Myocyte (in vitro differentiated cells): ENCODE measurements at regions not wholly inside any gene's neighbourhood (a gene's known extent, or its start where the extent isn't known, plus 50 kb on each side); places are given as distances from the start of the nearest gene placed in this dataset.
"Not testable (repeated sequence)": the region's sequence is repeated elsewhere in the genome, so short reads cannot be mapped to it uniquely, and the experiment has no call there.

Experiments
- DNase-seq: peaks from one replicate; pipeline ENCODE4 v3.0.0-alpha.2; 2012; ENCODE audit warnings: low read depth

GRCh38 chr5:85533341-85534047 is 1084.2 kb upstream of the COX7C start:
- no peak for DNase-seq

- no peak for DNase-seq
Measured at GRCh38 chr5:85538362-85538761, 1079.4 kb upstream of the COX7C start.

DNA sequence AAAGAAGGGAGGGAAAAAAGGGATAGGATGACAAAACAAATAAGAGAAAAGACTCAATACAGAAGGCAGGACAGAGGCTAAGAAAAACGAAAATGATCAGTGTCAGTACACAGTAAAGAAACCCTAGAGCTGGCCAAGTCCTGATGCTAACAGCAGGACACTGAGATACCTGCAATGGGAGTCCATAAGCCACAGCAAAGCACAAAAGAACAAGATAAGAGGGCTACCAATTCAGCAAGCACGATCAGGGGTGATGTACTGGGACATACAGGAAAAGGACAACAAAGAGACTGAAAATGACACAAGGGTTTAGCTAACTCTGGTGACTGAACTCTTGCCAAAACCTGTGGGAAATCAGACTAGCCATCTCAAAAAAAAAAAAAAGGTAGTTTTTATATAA is 1072.6 kb upstream of the COX7C start:
- no peak for DNase-seq

DNA sequence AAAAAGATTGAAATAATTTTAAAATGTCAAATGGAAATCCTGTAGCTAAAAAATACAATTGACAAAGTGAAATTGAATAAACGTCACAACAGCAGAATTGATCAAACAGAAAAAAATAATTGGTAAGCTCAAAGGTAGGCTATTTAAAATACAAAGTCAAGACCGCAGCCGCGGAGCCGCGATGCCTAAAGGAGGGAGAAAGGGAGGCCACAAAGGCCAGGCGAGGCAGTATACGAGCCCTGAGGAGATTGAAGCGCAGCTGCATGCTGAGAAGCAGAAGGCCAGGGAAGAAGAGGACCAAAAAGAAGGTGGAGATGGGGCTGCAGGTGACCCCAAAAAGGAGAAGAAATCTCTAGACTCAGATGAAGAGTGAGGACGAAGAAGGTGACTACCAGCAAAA is 1068.5 kb upstream of the COX7C start:
- DNase-seq, result no peak

DNA sequence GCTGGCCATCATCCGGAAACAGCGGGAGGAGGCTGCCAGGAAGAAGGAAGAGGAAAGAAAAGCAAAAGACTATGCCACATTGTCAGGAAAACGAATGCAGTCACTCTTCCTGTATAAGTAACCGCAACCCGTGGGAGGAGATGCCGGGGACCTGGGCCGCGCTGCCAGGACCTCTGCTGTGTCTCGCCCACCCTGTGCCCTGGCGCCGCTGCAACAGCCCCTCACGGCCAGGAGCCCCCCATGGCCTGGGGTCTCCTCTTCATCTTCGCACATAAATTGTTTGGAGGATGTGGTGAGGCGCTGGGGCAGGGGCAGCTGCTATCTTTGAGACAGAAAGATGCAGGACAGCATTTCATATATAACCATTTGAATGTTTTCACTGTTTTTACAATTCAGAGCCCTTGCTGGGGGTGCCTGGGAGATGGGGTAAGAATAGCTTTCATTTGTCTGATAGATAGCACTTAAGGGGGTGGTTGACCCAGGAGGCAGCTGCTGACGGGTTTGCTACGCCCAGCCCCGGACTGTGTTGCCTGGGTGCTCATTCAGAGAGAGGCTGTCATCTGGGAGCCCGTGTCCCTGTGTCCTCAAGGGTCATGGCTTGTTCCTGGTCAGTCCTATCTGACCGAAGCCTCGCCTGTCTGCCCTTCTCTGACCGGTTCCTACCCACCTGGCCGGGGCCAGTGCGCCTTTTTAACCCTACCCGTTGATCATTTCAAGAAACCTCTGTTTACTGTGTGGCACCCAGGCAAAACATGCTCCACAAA is 1067.7 kb upstream of the COX7C start:
- DNase-seq, result no peak

GRCh38 chr5:85556464-85556863 is 1061.3 kb upstream of the COX7C start:
- DNase-seq, result no peak

DNA sequence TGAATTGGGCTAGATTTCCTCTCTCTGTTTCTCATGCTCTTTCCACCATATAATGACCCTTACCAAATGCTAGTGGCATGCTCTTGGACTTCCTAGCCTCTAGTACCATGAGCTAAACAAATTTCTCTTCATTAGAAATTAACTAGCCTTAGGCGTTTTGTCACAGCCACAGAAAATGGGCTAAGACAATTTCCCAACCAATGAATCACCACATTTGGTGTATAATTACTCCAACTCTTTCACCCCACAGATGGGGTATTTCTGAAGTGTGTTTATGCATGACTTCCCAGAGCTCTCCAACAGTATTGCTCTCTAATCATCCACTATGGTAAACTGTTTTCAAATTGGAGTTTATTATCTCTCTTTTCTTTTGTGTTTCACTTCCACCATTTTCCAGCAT is 1041.1 kb upstream of the COX7C start:
- no peak for DNase-seq

- not testable (repeated sequence) for DNase-seq
Measured at GRCh38 chr5:85587806-85588205, 1029.9 kb upstream of the COX7C start.

DNA sequence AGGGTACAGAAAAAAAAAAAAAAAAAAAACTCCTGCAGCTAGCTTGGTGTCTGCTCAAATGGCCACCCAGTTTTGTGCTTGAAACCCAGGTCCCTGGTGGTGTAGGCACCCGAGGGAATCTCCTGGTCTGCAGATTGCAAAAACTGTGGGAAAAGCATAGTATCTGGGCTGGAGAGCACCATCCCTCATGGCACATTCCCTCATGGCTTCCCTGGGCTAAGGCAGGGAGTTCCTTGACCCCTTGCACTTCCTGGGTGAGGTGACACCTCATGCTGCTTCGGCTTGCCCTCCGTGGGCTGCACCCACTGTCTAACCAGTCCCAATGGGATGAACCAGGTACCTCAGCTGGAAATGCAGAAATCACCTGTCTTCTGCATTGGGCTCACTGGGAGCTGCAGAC is 1029.5 kb upstream of the COX7C start:
- not testable (repeated sequence) for DNase-seq

DNA sequence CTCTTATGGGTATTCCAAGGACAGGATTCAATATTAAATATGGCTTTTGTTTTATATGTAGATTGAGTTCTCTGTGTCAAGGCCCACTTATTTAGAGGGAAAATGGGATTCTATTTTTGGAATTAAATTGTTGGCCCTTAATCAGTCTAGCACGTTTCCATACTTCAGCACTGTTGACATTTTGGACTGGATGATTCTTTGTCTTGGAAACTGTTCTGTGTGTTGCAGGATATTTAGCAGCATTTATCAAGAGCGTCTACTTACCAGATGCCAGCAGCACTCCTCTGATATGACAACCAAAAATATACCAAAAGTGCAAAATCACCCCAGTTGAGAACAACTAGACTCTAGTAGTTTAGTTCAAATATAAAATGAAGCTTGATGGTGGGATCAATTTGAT is 1027.0 kb upstream of the COX7C start:
- no peak for DNase-seq

- DNase-seq, result no peak
Measured at GRCh38 chr5:85591311-85591710, 1026.4 kb upstream of the COX7C start.

DNA sequence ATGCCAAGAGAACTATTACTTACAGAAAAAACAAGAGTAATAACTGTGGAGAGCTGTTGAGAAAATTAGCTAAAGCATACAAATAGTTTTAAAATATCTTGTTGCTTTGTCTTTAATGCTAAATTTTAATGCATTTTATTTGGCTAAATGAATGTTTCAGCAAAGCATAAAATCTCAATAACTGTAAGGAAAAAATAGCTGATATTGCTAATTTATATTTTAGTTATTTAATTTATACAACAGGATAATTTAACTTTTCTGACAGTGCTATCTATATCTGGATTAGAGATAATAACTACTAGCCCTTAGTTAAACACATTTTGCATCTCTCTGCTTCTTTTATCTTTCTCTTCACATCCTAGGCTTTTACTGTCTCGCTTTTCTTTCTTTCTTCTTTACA is 1014.9 kb upstream of the COX7C start:
- DNase-seq, result no peak

DNA sequence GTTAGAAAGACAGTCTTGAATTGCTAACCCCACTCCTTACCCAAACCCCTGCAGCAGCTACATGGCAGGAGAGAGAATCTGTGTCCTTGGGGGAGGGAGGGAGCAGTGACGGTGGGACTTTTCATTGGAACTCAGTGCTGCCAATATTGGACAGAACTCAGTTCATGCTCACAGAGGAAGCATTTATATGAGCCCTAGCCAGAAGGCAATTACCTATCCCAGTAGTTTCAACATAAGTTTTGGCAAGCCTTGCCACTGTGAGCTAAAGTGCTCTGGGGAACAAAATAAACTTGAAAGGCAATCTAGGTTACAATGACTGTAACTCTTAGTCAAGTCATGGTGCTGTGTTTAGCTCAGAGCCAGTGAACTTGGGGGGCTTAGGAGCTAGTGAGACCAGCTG is 1013.4 kb upstream of the COX7C start:
- DNase-seq, result no peak

DNA sequence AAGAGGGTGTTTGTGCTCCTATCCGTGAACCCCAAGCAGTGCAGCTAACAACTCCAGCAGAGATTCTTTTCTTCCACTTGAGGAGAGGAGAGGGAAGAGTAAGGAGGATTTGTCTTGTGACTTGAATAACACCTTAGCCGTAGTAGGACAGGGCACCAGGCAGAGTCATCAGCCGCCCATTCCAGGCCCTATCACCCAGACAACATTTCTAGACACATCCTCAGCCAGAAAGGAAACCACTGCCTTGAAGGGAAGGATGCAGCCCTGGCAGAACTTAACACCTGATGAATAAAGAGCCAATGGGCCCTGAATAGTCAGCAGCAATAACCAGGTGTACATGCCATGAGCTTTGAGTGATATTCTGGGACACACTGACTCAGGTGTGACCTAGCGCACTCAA is 1013.0 kb upstream of the COX7C start:
- no peak for DNase-seq

GRCh38 chr5:85605381-85605780 is 1012.4 kb upstream of the COX7C start:
- DNase-seq, result no peak

DNA sequence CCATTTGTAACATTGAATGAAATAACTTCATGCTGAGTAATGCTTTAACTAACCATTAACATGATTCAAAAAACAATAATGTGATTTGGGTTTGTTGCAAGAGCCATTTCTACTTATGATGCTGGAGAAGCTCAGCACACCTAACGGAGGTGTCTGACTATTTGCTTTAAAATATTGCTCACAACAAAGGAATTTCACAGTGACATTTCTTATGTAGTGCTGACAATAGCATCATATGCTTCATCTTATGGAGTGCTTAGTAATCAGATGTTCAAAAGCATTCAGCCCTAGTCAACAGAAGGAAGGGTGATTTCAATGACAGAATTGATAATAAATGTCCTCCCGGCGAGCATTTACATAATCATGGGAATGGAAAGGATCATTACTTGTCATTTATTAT is 1003.3 kb upstream of the COX7C start:
- DNase-seq, result no peak

- DNase-seq, result no peak
Measured at GRCh38 chr5:85621668-85622067, 996.1 kb upstream of the COX7C start.

DNA sequence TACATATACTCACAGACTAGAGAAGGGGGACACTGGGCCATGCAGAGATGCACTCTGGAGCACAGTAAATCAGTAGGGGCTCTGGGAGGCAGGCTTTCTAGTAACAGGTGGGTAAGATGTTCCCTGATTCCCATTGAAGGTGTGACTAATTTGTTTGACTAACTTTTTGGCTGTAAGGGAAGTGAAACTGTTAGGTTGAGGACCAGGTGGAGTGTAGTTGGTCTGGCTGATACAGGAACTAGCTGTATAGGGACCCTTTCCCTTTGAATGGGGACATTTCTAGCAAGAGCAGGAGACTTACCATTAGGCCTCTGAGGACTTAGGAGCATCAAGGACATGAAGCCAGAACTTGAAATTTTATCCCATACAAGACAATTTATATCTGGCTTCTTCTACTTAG is 989.6 kb upstream of the COX7C start:
- no peak for DNase-seq

DNA sequence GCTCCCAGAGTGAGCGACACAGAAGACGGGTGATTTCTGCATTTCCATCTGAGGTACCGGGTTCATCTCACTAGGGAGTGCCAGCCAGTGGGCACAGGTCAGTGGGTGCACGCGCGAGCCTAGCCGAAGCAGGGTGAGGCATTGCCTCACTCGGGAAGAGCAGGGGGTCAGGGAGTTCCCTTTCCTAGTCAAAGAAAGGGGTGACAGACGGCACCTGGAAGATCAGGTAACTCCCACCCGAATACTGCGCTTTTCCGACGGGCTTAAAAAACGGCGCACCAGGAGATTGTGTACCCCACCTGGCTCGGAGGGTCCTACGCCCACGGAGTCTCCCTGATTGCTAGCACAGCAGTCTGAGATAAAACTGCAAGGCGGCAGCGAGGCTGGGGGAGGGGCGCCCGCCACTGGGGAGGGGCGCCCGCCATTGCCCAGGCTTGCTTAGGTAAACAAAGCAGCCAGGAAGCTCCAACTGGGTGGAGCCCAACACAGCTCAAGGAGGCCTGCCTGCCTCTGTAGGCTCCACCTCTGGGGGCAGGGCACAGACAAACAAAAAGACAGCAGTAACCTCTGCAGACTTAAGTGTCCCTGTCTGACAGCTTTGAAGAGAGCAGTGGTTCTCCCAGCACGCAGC is 979.1 kb upstream of the COX7C start:
- not testable (repeated sequence) for DNase-seq

DNA sequence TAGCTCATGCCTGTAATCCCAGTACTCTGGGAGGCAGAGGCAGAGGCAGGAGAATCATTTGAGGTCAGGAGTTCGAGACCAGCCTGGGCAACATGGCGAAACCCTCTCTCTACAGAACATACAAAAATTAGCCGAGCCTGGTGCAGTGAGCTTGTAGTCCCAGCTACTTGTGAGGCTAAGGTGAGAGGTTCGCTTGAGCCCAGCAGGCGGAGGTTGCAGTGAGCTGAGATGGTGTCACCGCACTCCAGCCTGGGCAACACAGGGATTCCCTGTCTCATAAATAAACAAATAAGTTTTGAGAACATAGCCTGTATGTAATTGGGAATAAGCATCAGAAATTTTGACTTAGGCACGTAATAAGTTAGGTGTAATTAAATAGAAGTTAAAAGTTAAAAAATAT is 971.7 kb upstream of the COX7C start:
- no peak for DNase-seq

- DNase-seq, result no peak
Measured at GRCh38 chr5:85646641-85647040, 971.1 kb upstream of the COX7C start.

GRCh38 chr5:85647349-85648127 is 970.2 kb upstream of the COX7C start:
- no peak for DNase-seq
